Left ventricle myocardium inferior (tissue), 1 donor: ENCODE measurements at regions not wholly inside any gene's neighbourhood (a gene's known extent, or its start where the extent isn't known, plus 50 kb on each side); places are given as distances from the start of the nearest gene placed in this dataset.

Experiments used
- DNase-seq: peaks from one replicate; pipeline ENCODE4 v3.0.0-alpha.2; 2020
- H3K27ac ChIP-seq: fragments of 200-600 bp; replicated peaks from 2 replicates; pipeline ENCODE4 v1.8.0; 2021
- H3K27me3 ChIP-seq: fragments of 200-600 bp; 2 replicates; pipeline ENCODE4 v1.8.0; 2021; ENCODE audit warnings: low read depth
- H3K36me3 ChIP-seq: fragments of 200-600 bp; 2 replicates; pipeline ENCODE4 v1.8.0; 2021
- H3K4me1 ChIP-seq: fragments of 200-600 bp; 2 replicates; pipeline ENCODE4 v1.8.0; 2021
- H3K4me3 ChIP-seq: fragments of 200-600 bp; 2 replicates; pipeline ENCODE4 v1.8.0; 2021; ENCODE audit warnings: mild to moderate bottlenecking, moderate library complexity
- H3K9me3 ChIP-seq: fragments of 200-600 bp; replicated peaks from 2 replicates; pipeline ENCODE4 v1.8.0; 2021
- intact Hi-C: fragments of 100-400 bp; cut with micrococcal nuclease; formaldehyde crosslinking; loops from one replicate; pipeline ENCODE4 v1.11.0; 2022
- TF ChIP-seq, protein P1 (sequence below): fragments of 200-600 bp; IDR thresholded peaks from 2 replicates; pipeline ENCODE4 v1.8.0; 2021; ENCODE audit warnings: antibody characterized with exemption, mild to moderate bottlenecking, borderline replicate concordance
- donor health status: DM: no; HTN: yes; CAD: no; lungs with severe emphysema.

DNA sequence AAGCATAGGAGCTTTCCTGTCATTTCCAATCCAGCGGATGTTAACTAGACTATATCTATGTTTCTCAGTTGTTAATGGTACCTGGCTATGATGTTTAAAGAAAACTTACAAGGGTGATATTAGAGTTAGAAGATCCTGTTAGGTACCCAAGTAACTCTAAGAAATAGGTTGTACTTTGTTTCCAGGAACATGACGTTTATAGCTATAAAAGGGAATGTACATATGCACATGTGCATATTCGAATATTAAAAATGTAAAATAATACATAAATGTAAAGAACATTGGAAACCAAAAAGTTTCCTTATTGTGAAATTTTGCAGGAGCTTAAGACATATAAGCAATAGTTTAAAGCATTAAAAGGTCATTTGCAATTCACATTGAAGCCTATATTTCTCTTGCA, 247.7 kb upstream of the EDIL3 start:
- no peak for DNase-seq
- Histone ChIP-seq H3K4me3 (no peak overlapping the region), H3K36me3 (no peaks in the 10 kb centered on the region), H3K27ac (no peak overlapping the region), H3K9me3 (no peaks in the 10 kb centered on the region), H3K4me1 (no peaks in the 10 kb centered on the region), H3K27me3 (no peaks in the 10 kb centered on the region)
- TF ChIP-seq, protein P1, sequence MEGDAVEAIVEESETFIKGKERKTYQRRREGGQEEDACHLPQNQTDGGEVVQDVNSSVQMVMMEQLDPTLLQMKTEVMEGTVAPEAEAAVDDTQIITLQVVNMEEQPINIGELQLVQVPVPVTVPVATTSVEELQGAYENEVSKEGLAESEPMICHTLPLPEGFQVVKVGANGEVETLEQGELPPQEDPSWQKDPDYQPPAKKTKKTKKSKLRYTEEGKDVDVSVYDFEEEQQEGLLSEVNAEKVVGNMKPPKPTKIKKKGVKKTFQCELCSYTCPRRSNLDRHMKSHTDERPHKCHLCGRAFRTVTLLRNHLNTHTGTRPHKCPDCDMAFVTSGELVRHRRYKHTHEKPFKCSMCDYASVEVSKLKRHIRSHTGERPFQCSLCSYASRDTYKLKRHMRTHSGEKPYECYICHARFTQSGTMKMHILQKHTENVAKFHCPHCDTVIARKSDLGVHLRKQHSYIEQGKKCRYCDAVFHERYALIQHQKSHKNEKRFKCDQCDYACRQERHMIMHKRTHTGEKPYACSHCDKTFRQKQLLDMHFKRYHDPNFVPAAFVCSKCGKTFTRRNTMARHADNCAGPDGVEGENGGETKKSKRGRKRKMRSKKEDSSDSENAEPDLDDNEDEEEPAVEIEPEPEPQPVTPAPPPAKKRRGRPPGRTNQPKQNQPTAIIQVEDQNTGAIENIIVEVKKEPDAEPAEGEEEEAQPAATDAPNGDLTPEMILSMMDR = no peak
- intact Hi-C loops = no loop called here

DNA sequence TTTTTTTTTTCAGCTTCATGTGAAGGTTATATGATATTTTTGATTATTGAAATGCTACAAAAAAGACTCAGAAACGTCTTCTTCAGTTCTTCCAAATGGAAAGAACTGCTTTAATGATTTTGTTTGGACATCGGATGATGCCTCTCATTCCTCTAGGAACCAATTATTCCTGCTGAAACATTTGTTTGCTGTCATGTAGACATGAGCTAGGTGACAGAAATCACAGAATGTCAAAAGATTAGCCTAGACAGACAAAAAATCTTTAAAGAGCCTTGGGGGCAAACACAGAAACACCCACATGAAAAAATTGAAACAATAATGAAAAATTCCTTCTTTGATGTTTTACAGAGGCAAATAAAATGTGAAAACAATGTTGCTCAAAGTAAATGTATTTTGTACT, 244.2 kb upstream of the EDIL3 start:
- DNase-seq = no peak
- H3K27ac ChIP-seq = no peak overlapping the region
- H3K4me3 ChIP-seq = no peak overlapping the region
- H3K4me1 ChIP-seq = no peaks in the 10 kb centered on the region
- no peaks in the 10 kb centered on the region for H3K9me3 ChIP-seq
- no peaks in the 10 kb centered on the region for H3K36me3 ChIP-seq
- H3K27me3 ChIP-seq = no peaks in the 10 kb centered on the region
- TF ChIP-seq, protein P1 = no peak
- intact Hi-C loops = no loop called here

DNA sequence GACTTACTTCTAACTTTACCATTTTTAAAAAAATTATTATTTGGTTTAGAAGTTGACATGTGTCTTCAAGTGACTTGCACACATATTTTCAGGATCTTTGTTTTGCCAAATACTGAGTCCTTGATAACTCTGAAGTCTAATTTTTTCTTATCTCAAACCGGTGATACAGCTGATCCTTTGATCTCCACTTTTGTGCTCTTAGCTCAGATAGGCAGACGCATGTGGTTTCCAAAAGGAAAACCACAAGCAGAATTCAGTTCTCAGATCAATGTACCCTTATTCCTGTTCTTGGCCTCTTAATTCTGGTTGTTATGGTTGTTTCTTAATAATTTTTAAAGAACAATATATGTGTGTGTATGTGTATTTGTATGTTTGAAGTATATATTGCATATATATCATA, 238.3 kb upstream of the EDIL3 start:
- Histone ChIP-seq H3K4me3 (no peak overlapping the region), H3K4me1 (no peaks in the 10 kb centered on the region), H3K9me3 (no peaks in the 10 kb centered on the region), H3K27me3 (no peaks in the 10 kb centered on the region), H3K36me3 (no peaks in the 10 kb centered on the region), H3K27ac (no peak overlapping the region)
- no peak for DNase-seq
- intact Hi-C loops = no loop called here
- TF ChIP-seq, protein P1 = no peak

DNA sequence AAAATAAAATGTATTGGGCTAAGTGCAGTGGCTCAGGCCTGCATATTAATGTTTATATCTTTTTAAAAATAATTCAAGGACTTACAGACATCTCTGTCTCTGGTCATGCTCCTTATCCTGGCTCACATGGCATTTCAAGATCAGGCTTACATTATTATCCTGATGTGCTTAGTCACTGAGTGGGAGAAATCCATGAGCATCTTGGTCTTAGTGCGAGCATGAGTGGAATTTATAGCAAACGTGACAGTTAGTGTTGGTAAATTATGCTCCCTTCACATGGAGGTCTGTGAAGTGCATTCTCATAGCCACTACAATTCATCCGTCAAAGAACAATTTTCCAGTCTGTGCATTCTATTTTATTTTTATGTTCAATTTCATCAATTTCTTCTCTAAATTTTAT, 237.8 kb upstream of the EDIL3 start:
- no peaks in the 10 kb centered on the region for H3K9me3 ChIP-seq
- H3K4me1 ChIP-seq = no peaks in the 10 kb centered on the region
- H3K36me3 ChIP-seq = no peaks in the 10 kb centered on the region
- H3K27me3 ChIP-seq = no peaks in the 10 kb centered on the region
- no peak overlapping the region for H3K4me3 ChIP-seq
- TF ChIP-seq, protein P1 = no peak
- no peak overlapping the region for H3K27ac ChIP-seq
- intact Hi-C loops = no loop called here
- no peak for DNase-seq

DNA sequence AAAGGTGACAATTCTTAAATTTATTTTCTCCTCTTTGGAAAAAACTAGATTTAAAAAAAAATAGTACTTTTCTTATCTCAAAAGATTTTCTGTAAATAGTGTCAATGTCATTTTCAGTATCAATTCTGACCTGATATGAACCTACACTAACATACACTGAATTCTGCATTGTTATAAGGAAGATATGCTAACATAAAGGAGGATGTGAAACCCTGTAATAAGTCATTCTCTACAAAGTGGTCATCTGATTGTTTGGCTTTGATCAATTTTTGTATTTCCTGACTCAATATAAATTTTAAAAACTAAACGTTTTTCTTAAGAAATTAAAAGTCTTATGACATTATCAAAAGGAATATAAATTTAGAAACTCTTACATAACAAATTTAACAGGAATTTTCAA, 233.6 kb upstream of the EDIL3 start:
- Histone ChIP-seq H3K4me3 (no peak overlapping the region), H3K27me3 (no peaks in the 10 kb centered on the region), H3K27ac (no peak overlapping the region), H3K4me1 (no peaks in the 10 kb centered on the region), H3K36me3 (no peaks in the 10 kb centered on the region), H3K9me3 (no peaks in the 10 kb centered on the region)
- DNase-seq = no peak
- intact Hi-C loops = no loop called here
- TF ChIP-seq, protein P1 = no peak

DNA sequence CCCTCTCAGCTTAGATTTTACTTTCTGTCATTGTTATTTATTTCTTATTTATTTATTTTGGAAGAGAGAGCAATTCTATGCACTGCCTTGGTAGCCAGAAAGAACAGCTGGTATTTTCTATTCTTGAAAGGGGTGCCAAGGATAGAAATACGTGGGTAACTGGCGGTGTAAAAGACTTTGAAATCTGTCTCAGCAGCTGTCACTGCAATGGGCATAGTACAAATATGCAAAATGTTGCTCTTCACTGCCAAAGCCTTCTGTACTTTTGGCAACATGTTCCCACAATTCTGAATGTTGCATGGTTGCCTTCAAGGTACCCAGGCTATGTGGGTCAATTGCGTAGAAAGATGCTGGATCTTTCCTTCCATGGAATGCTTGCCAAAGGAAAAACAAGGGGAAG, 230.2 kb upstream of the EDIL3 start:
- no peak for DNase-seq
- Histone ChIP-seq H3K36me3 (no peaks in the 10 kb centered on the region), H3K9me3 (no peaks in the 10 kb centered on the region), H3K4me3 (no peak overlapping the region), H3K27me3 (no peaks in the 10 kb centered on the region), H3K27ac (no peak overlapping the region), H3K4me1 (no peaks in the 10 kb centered on the region)
- TF ChIP-seq, protein P1 = no peak
- intact Hi-C loops = no loop called here
